ENCODE measurements at regions not wholly inside any gene's neighbourhood (a gene's known extent, or its start where the extent isn't known, plus 50 kb on each side); places are given as distances from the start of the nearest gene placed in this dataset.
A peak's percentile ranks its signal among the peaks of the same experiment; 100 is the strongest.

DNA sequence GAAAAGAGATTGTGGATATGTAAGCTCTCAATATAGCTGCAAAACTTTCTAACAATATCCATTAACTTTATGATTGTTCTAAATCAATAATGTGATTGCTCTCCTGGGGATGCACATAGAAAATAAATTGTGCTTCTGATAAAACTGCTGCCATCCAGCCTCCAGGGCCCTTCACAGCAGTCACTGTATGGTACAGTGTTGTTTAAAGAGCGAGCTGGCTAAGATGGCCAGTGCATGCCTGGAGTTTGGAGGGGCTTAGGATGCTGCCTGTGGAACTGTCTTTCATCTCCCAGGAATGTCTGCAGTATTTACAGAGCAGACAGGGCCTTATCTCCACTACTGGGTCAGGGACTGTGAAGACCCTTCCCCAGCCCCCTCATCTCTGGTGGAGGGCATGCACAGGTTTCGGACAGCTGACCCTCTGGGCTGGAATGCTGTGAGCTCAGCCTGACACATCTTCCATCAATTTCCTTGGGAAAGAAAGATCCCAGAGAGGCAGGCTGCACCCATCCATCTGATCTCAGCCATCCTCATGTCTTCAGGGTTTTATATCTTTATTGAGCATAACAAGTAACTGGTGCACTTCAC lies 137.0 kb downstream of the PLPP3 start:
- DNase-seq: no peak

DNA sequence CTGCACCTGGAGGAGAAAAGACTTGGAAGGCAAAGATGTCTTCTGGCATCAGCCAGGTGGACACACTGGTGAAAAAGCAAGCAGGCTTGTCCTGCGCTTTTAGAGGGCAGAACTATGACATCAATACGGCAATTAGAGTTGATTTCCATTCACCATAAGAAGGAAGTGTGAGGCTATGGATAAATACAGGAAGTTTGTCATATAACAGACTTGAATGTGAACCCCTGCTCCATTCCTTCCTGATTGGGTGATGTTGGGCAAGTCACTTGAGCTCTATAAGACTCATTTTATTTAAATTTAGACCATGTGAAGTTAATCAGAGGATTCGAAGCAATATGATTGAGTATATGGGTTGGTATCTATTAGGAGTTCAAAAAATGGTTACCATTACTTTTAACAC lies 137.8 kb downstream of the PLPP3 start:
- no peak for DNase-seq

DNA sequence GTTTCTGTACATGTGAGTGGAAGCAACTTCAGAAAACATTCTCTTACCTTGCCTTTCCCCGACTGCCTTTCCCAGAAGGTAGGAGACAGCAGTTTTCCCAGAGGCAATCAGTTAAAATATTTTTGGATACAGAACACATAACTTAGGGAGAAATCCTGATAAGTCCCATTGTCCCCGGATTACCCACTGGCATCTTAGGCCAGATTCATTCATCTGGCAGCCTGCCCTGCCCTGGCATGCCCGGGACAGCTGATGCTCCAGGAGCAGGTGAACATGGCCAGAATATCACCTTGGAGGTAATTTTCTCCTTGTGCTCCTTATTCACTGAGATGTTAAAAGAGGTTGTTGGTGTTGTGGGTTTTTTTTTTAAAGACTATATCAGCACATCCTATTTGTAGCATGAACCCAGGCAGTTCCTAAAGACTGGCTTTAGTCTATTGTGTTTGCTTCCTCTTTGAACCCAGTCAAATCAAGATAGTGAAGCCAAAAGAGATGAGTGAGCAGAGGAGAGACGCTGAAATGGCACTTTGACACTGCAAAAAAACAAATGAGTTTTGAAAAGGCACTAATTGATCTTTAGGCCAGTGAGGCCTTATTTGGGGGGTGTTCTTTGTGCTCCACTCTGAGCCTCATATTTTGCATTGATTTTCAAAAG lies 139.6 kb downstream of the PLPP3 start:
- no peak for DNase-seq

DNA sequence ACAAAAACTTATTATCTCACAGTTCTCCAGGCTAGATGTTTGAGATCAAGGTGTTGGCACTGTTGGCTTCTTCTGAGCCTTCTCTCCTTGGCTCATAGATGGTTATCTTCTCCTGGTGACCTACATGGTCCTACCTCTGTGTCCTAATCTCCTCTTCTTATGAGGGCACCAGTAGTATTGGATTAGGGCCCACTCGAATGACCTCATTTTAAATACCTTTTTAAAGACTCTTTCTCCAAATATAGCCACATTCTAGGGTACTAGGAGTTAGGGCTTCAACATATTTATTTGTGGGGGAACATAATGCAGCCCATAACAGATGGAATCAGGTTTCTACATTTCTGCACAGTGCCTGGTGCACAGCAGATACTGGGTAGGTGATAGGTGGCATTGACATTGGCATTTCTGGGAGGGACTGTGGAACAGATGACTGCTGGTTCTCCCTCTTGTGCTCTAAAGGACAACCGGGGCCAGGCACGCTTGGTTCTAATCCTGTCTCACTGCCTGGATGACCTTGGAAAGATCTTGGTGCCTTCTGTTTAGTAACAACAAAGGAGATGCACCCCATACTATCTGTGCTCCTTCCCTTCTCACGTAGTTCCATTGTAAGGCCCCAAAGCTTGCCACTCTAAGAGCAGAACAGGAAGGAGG lies 140.3 kb downstream of the PLPP3 start:
- DNase-seq: no peak

DNA sequence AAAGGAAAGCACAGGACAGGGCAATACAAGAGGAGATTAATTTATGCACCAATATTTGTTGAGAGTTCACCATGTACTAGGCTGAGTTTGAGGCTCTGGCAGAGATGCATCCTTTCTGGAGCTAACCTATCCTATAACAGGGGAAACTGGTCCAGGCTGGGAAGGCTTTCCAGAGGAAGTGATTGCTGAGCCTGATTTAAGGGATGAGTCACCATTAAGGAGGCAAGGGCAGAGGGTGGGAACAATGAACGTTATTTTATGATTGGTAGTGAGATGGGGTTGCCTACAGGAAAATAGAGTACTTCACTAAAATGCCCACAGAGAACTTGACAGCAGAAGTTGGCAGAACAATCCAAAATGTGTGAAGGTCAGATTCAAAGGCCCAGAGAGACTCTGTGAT lies 141.4 kb downstream of the PLPP3 start:
- DNase-seq: no peak

DNA sequence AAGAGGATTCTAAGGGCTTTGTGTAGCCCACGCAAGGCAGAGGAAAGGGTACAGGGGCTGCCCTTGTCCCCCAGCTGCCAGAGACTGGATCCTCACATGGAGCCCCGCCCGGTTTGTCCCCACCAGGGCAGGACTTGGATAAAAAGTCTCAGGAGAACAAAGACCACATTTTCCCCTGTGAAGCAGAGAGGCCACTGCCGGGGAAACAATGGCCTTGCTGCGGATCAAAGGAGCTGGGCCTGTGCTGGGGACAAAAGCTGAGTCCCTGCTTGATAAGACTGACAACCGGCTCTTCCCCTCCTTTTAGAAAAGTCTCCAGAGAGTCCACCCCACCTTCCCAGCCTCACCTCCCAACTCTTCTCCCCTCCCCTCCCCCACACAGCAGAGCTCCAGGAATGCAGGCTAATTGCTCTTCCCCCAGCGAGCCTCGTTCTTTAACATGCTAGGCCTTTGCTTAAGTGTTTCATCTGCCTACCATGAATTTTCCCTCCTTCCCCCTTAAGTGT lies 142.4 kb downstream of the PLPP3 start:
- no peak for DNase-seq

DNA sequence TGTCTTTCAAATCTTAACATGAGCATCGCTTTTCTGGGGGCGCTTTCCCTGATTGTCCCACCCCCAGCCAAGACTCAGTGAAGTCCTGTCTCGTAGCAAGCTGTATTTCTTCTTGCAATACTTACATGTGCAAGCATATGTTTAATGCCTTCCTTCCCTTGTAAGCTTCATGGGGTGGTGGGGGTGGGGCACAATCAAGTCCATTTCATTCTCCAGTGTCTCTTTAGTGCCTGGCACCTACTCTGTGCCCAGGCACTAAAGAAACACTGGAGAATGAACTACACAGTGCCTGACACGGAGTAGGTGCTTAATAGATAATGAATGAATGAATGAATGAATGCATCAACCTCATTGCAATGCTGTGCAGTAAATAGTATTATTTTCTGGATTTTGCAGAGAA lies 143.1 kb downstream of the PLPP3 start:
- no peak for DNase-seq

DNA sequence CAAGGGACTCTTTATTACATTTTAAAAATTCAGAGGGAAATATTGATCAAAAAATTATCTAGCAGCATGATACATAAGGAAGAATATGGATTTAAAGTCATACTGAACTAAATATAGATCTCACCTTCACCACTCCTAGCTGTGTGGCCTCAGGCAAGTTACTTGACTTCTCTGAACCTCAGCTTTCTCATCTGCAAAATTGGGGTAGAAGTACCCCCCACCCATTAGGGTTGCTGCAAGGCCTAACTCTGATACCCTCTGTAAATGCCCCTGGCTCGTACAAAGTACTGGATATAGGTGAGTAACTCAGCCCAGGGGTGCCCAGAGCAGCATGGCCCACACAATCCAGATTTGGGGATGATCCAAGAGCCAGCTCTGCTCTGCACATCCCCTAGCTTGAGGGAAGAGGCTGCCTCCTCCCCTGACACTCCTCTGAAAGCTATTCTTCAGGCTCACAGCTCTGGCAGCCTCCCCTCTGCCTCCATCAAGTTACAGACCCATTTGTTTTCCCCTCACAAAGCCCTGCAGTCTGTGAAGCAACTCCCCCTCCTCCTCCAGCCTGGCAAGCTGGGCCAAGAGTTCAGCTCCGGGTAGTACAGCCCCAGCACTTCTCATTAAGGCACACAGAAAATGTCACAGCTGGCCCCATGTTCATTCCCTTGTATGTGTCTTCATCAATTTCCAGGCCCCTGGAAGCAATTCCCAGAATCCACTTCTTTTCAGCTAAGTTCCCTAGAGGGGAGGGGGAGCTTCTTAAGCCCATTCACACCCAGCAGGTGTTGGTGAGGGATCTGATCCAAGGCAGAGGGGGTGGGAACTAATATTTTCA lies 143.7 kb downstream of the PLPP3 start:
- DNase-seq: no peak

DNA sequence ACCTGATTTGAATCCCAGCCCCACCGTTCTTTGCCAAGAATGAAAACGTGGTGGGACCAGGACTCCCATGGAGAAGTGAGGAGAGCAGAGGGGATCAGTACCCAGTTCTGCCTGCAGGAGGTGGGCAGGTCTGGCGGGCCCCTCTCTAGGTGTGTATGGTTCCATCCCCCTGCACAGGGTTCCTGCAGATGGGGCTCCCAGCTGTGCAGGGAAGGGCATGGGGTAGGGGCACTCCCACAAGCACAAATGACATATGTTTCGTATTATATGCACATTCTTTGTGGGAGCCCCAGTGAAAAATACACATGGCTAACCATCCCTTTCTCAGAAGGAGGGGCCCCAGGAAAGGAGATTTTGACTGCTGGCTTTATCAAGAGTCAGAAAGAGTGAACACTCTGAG lies 144.6 kb downstream of the PLPP3 start:
- no peak for DNase-seq

DNA sequence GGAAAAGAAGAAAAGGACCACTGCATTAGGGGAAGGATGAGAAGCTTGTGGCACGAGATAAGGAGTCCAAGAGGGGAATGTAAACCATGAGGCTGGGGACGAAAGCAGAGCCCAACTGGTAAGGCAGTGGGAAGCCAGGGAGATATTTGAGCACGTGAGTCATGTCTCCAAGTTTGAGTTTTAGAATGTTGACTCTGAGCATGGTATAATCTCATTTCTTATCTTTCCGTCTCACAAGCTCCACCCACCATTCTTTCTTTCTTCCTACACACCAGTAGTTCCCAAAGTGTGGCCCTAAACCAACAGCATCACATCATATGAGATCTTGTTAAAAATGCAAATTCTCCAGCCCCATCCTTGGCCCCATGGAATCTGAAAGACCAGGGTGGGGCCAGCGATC lies 145.3 kb downstream of the PLPP3 start:
- no peak for DNase-seq

DNA sequence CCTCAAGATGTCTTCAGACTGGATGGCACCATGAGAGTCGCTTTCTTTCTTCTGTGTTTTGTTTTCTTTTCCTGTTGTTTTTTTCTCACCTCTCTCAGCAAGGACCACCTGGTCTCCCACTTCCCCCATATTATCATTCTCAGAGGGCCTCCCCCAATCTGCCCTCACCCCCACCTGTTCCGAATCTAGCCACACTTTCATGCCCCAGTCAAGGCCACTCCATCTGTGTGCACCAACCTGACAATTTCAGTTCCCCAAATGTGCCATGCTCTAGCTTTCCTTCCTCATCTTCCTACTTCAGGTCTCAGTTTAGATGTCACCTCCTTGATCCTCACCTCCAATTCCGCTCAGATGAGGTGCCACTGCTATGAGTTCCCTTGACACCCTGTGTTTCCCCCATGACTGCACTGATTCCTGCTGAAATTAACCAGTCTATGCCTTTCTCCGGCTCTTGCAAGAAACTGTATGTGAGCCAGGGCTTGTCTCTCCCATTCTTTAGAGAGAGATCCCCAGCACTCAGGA lies 146.2 kb downstream of the PLPP3 start:
- no peak for DNase-seq

DNA sequence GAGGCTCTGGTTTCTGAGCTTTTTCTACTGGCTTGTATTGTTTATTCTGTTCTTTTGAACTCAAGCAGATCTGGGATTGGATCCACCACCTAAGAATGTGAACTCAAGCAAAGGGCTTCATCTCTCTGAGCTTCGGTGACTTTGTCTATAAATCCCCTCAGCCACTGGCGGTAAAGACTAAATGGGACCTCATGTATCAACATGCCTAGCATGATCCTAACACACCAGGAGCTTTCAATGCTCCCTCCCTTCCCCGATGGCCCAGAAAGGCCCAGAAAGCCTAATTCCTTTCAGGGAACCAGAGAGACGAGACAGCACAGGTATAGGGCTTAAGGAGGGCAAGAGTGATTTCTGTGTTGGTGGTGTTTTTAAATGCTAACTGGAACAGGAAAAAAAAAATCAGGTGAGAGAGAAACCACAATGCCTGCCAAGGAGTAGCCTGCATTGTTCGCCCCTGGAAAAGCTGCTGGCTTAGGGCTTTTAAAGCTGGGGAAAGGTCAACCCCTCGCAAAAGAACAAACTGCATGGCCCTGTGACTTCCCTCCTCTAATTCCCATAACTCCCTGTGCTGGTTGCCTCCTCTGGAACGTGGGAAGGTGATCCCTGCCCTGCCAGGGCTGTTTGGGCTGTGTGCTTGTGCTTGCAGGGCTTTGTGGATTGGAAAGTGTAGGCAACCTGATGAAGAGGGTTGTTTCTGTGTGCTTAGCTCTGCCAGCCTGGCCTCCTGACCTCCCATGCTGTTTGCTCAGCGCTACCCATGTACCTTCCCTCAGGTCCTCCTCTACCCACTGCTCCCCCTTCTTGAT lies 147.0 kb downstream of the PLPP3 start:
- DNase-seq: no peak

DNA sequence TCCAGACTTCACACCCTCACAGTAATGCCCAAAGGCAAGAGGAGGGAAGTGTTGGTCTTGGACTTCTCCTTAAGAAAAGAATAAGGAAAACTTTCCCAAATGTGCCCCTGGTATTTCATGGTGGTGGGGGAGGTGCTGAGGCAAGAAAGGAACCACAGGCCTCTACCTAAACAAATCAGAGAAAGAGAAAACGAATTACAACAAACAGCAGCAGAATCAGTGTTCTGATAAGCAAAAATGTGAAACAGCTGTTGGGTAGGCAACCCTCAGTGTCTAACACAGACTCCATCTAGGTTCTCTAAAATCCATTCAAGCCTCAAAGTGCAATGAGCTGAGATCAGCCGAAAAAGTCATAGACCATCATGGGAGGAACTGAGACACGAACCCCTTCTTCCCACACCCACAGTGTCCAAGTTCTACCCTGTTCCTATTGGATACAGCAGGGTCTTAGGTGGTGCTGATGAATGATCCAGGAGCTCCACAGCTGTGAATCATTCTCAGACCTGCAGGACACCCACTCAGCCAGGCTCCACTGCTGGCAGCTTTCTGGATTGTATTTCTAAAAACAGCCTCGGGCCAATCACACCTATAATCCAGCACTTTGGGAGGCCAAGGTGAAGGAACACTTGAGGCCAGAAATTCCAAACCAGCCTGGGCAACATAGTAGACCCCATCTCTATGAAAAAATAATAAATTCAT lies 149.1 kb downstream of the PLPP3 start:
- DNase-seq: no peak

DNA sequence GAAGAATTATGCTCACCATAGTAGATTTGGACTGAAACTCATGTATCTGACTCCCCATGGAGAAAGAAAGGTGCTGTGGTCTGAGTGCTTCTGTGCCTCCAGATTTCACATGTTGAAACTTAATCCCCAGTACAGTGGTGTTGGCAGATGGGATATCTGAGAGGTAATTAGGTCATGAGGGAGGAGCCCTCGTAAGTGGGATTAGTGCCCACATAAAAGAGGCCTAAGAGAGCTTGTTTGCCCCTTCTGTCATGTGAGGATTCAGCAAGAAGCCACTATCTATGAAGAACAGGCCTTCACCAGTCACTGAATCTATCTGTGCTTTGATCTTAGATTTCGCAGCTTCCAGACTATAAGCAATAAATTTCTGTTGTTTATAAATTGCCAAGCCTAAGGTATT lies 150.1 kb downstream of the PLPP3 start:
- no peak for DNase-seq

DNA sequence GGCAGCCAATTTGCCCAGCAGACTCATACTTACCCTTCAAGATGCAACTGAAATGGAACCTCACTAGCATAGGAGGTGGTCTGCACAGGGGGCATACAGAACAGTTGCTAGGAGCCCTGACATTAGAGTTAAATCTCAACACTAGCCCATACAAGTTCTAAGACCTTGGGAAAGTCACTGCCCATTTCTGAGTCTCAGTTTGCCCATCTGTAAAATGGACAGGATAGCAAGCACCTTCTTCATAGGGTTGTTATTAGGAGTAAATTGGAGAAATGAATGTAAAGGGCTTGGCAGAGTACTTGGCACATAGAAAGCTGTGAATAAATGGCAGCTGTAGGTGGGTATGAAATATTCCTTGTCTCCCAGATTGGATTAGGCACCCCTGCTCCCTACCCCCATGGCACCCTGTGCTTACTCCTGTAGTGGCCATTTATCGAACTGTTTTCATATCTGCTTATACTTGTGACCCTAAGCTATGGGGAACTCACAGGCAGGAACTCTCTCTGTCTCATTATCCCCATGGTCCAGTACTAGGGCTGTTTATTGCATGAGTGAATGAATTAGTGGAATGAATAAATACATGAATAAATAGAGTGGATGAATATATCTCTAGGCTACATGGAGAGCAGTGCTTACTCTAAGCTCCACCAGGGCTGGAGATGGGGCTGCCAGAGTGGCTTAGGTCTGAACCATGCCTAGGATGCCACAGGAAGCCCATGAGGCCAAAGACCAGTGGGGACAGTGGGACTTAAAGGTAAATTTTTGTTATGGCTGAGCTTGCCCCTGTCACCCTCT lies 152.6 kb downstream of the PLPP3 start:
- no peak for DNase-seq

DNA sequence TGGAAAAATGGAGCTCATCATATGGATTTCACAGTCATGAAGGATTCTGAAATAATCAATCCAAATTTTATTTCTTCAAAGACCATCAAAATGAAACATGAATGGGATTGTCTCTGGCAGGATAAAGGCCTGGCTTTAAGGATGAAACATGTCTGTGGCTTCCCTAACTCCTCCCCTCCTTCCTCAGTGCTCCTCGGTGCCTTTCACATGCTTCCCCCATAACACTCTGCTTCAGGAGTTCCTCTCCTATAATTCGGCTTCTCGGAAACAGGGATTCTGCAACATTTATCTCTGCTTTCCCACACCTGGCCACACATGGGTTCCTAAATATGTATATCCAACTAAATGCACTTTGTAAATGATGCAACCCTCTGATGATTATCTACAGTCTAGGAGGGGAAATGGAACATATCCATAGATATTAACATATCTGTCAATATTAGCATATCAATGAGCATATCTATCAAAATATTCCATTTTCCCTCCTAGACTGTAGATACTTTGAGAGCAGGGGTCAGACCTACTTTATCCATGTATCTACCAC lies 153.8 kb downstream of the PLPP3 start:
- DNase-seq: no peak

DNA sequence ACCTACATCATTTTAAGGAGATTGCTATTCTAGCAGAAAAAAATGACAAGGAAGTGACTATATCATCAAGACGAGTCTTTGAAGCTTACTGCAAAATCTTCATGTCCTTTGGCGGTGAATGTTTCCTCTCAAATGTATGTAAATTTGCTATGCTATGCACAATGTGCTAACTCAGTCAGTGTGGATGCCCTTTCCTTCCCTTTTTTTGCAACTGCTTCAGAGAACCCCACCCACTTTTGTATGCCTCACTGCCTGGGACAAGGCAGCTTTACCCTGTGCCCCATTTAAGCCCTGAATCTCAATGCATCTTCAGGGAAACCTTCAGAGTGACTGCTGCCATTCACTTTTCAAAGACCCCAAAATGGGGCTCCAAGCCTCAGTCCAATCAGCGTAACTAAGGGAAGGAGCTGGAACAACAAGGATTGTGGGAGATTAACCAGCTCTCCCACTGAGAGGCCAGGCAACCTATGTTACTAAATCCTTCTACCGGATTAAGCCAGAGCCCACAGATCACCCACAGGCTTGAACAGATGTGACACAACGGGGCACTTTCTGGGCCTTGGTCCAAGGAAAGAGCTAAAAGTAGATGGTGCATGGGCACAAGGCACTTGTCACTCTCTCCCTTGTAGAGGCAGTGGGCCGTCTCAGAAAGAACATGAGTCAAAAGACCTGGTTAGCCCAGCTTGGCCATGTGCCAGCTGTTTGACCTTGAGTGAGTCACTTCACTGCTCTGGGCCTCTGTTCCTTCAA lies 154.4 kb downstream of the PLPP3 start:
- DNase-seq: peak; percentile 4

DNA sequence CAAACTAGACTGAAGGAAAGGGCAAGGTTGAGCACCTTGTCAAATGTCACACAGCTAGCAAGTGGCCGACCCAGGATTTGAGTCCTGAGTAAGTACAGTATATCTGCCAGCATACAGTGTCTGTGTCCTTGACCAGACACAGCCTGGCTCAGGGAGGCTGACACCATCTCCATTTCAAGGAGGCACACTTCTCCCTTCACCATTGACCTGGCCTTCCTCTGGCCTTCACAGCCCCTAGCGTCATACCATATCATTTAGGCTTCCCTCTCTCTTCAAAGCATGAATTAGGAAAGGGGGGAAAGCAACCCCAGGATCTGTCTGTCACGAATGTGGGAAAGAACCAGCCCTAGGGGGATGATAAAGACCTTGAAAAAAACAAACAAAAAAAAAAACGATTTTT lies 155.6 kb downstream of the PLPP3 start:
- no peak for DNase-seq

DNA sequence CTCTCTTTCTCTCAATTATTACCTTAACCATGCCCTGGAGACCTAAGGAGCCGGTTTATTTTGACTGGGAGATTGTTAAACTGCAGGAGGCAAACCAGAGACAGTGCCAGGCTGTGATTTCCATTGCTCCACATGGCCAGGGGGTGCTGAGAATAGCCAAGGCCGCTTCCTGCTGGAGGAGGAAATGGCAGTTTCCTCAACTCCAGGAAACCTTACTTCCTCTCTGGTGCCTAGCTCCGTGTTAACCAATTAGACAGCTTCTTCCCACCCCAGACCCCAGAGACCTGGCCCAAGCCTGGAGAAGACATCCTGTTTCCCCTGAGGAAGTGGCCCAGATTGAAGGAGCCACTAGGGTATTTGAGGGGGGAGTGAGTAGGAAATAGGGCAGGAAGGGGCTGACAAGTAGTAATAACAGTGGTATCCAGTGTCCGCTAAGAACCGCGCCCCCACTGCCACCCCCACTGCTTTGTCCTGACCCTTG lies 161.2 kb downstream of the PLPP3 start:
- no peak for DNase-seq

DNA sequence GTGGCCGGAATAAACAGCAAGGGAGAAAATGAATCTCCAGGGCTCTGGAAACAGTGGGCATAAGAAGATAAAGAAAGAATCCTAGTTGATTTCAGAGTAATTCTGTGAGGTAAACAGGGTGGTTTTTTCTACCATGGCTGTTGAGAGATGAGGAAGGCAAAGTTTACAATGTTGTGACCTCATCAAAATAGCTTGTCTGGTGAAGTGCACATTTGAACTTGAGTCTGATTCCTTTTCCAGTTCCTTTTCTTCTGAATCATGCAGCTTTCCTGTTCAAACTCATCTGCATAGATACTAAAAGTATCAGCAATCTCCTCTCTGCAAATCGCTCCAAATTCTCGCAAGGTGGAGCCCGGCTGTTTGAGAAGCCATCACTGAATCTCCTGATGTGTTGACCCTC lies 161.7 kb downstream of the PLPP3 start:
- DNase-seq: no peak
